HCT116 (cell line): ENCODE measurements at regions not wholly inside any gene's neighbourhood (a gene's known extent, or its start where the extent isn't known, plus 50 kb on each side); places are given as distances from the start of the nearest gene placed in this dataset.

Source experiments
- ATAC-seq: fragments of 200-7000 bp; cut with Tn5 transposase; 2 replicates; pipeline ENCODE4 v1.9.1; 2020; ENCODE audit warnings: mild to moderate bottlenecking, moderate library complexity
- BruUV-seq: library from RNA; stranded (reverse); fragments of 400-500 nt; replicated peaks from 2 replicates; lab custom pipeline; 2021; lab: Mats Ljungman, UMichigan
- CTCF ChIA-PET: fragments of 300-600 bp; sonication (Branson Sonifier 250); formaldehyde crosslinking; loops from one replicate; lab custom pipeline; 2021; ENCODE audit warnings: antibody characterized with exemption; lab: Charles Lee
- POLR2A ChIA-PET: fragments of 300-600, 350-600 bp; sonication (Branson Sonifier 250); formaldehyde crosslinking; loops from one replicate; lab custom pipeline; 2021; ENCODE audit warnings: antibody characterized with exemption; lab: Charles Lee
- RAD21 ChIA-PET, 2 experiments: fragments of 300-600 bp; sonication (Branson Sonifier 250); formaldehyde crosslinking; loops; one replicate each; lab custom pipeline; 2023; ENCODE audit warnings: low total read pairs in 2 of 2; ENCODE audit not compliant: uncharacterized antibody in 2 of 2, unreplicated experiment in 2 of 2, low non-redundant PET in 1 of 2; lab: Charles Lee
- DNase-seq: peaks from one replicate; pipeline ENCODE4 v3.0.0-alpha.2; 2010; ENCODE audit warnings: low read depth, low spot score
- H2AFZ ChIP-seq: fragments of 200-600 bp; shearing (Covaris generic), sonication (generic); 2 replicates; pipeline ENCODE4 v1.6.1; 2017; ENCODE audit warnings: low read depth, mixed run types, mixed read lengths, antibody characterized with exemption, low read length; ENCODE audit not compliant: poor library complexity, severe bottlenecking
- H3K27ac ChIP-seq: 2 replicates; pipeline ENCODE4 v1.5.1; 2012; ENCODE audit warnings: low read depth, low read length
- H3K27me3 ChIP-seq: fragments of 200-600 bp; sonication (generic); 2 replicates; pipeline ENCODE4 v1.6.1; 2016; ENCODE audit warnings: mixed run types, low read length, mixed read lengths; ENCODE audit not compliant: insufficient read depth
- H3K36me3 ChIP-seq, 2 experiments: fragments of 200-500 bp in 1 of 2; fragments of 200-600 bp in 1 of 2; sonication (Bioruptor generic) in 1 of 2; sonication (generic) in 1 of 2; 2 replicates each; pipeline versions ENCODE4 v1.5.1 to v1.6.1; 2014 to 2016; ENCODE audit warnings: low read length in 2 of 2, inconsistent platforms in 1 of 2, mixed read lengths in 1 of 2, mixed run types in 1 of 2; ENCODE audit not compliant: insufficient read depth in 2 of 2, control insufficient read depth in 1 of 2
- H3K4me1 ChIP-seq, 2 experiments: fragments of 200-600 bp in 1 of 2; sonication (generic) in 1 of 2; 2 replicates each; pipeline versions ENCODE4 v1.5.1 to v1.6.1; 2012 to 2017; ENCODE audit warnings: low read length in 2 of 2, inconsistent platforms in 1 of 2, mild to moderate bottlenecking in 1 of 2, mixed read lengths in 1 of 2, mixed run types in 1 of 2, moderate library complexity in 1 of 2; ENCODE audit not compliant: insufficient read depth in 2 of 2, control insufficient read depth in 1 of 2
- H3K4me2 ChIP-seq: fragments of 200-600 bp; sonication (generic); 2 replicates; pipeline ENCODE4 v1.6.1; 2017; ENCODE audit warnings: mixed run types, low read length, mixed read lengths
- H3K4me3 ChIP-seq, 2 experiments: fragments of 200-600 bp in 1 of 2; sonication (generic) in 1 of 2; replicated peaks in 1 of 2; 2 replicates each; pipeline ENCODE4 v1.5.1; 2011 to 2016; ENCODE audit warnings: low read length in 2 of 2, control low read depth in 1 of 2, low read depth in 1 of 2, mild to moderate bottlenecking in 1 of 2, mixed read lengths in 1 of 2, mixed run types in 1 of 2
- H3K79me2 ChIP-seq: fragments of 200-600 bp; sonication (generic); 2 replicates; pipeline ENCODE4 v1.6.1; 2017; ENCODE audit warnings: mild to moderate bottlenecking, mixed run types, low read length, moderate library complexity, mixed read lengths; ENCODE audit not compliant: insufficient read depth
- H3K9ac ChIP-seq: fragments of 200-600 bp; sonication (generic); 2 replicates; pipeline ENCODE4 v1.6.1; 2016; ENCODE audit warnings: low read length, mixed read lengths
- H3K9me2 ChIP-seq: fragments of 200-600 bp; sonication (generic), shearing (Covaris generic); 2 replicates; pipeline ENCODE4 v1.6.1; 2017; ENCODE audit warnings: mixed run types, mild to moderate bottlenecking, moderate library complexity; ENCODE audit not compliant: insufficient read depth
- H3K9me3 ChIP-seq, 2 experiments: fragments of 200-500 bp in 1 of 2; fragments of 200-600 bp in 1 of 2; sonication (Bioruptor generic) in 1 of 2; sonication (generic) in 1 of 2; 2 replicates each; pipeline ENCODE4 v1.6.1; 2014 to 2017; ENCODE audit warnings: low read length in 2 of 2, mixed read lengths in 2 of 2, inconsistent platforms in 1 of 2, low read depth in 1 of 2, mild to moderate bottlenecking in 1 of 2, mixed run types in 1 of 2, moderate library complexity in 1 of 2; ENCODE audit not compliant: control insufficient read depth in 1 of 2, insufficient read depth in 1 of 2
- H4K20me1 ChIP-seq: fragments of 200-600 bp; sonication (generic), shearing (Covaris generic); 2 replicates; pipeline ENCODE4 v1.6.1; 2017; ENCODE audit warnings: mixed run types, mild to moderate bottlenecking, moderate library complexity; ENCODE audit not compliant: insufficient read depth
- CBX3 ChIP-seq: IDR thresholded peaks from 2 replicates; pipeline ENCODE4 v1.6.1; 2012; ENCODE audit warnings: low read depth
- CEBPB ChIP-seq: IDR thresholded peaks from 2 replicates; pipeline ENCODE4 v1.6.1; 2012; ENCODE audit warnings: low read depth
- EGR1 ChIP-seq: IDR thresholded peaks from 2 replicates; pipeline ENCODE4 v1.6.1; 2012; ENCODE audit warnings: low read depth
- ELF1 ChIP-seq: IDR thresholded peaks from 2 replicates; pipeline ENCODE4 v1.6.1; 2012; ENCODE audit warnings: low read depth, borderline replicate concordance
- EZH2phosphoT487 ChIP-seq: fragments of 200-600 bp; IDR thresholded peaks from 2 replicates; pipeline ENCODE4 v1.6.1; 2018; ENCODE audit warnings: antibody characterized with exemption, borderline replicate concordance
- MAX ChIP-seq: IDR thresholded peaks from 2 replicates; pipeline ENCODE4 v1.6.1; 2012
- POLR2A ChIP-seq: IDR thresholded peaks from 2 replicates; pipeline ENCODE4 v1.7.0; 2011; ENCODE audit warnings: borderline replicate concordance; ENCODE audit not compliant: insufficient read depth, insufficient read length; ENCODE audit errors: extremely low read depth
- RAD21 ChIP-seq: IDR thresholded peaks from 2 replicates; pipeline ENCODE4 v1.6.1; 2012; ENCODE audit warnings: low read depth, mild to moderate bottlenecking
- REST ChIP-seq: IDR thresholded peaks from 2 replicates; pipeline ENCODE4 v1.6.1; 2012; ENCODE audit warnings: low read depth
- SIN3A ChIP-seq: IDR thresholded peaks from 2 replicates; pipeline ENCODE4 v1.6.1; 2012; ENCODE audit warnings: low read depth
- SP1 ChIP-seq: IDR thresholded peaks from 2 replicates; pipeline ENCODE4 v1.6.1; 2012; ENCODE audit warnings: low read depth
- SRF ChIP-seq: IDR thresholded peaks from 2 replicates; pipeline ENCODE4 v1.6.1; 2012; ENCODE audit warnings: low read depth
- TCF7L2 ChIP-seq: IDR thresholded peaks from 2 replicates; pipeline ENCODE4 v1.7.0; 2011; ENCODE audit warnings: borderline replicate concordance, inconsistent platforms; ENCODE audit not compliant: insufficient read depth, insufficient read length; ENCODE audit errors: extremely low read depth
- YY1 ChIP-seq: IDR thresholded peaks from 2 replicates; pipeline ENCODE4 v1.6.1; 2011; ENCODE audit warnings: low read length, low read depth, moderate library complexity, mild to moderate bottlenecking; ENCODE audit not compliant: insufficient replicate concordance; ENCODE audit errors: extremely low read depth
- ZBTB33 ChIP-seq: IDR thresholded peaks from 2 replicates; pipeline ENCODE4 v1.6.1; 2011; ENCODE audit warnings: mild to moderate bottlenecking, low read length, moderate library complexity; ENCODE audit not compliant: insufficient replicate concordance; ENCODE audit errors: extremely low read depth
- ZFX ChIP-seq: fragments of 450-650 bp; IDR thresholded peaks from 2 replicates; pipeline ENCODE4 v1.6.1; 2017
- ZNF274 ChIP-seq: fragments of 200-500 bp; sonication (Bioruptor generic); IDR thresholded peaks from 2 replicates; pipeline ENCODE4 v1.6.1; 2014; ENCODE audit warnings: mild to moderate bottlenecking, low read depth, low read length, inconsistent platforms
- intact Hi-C: fragments of 100-400 bp; cut with micrococcal nuclease; formaldehyde crosslinking; loops from 2 replicates; pipeline ENCODE4 v1.10.0; 2022

- no peak for TF ChIP-seq REST
- no peak for TF ChIP-seq EGR1
- no peak for TF ChIP-seq ELF1
- no peak for TF ChIP-seq CEBPB
- no peak for TF ChIP-seq SRF
These were observed 271.8 kb downstream of the SUCLG1 start (continued) for GRCh38 chr2:84187258-84187657.

- Histone ChIP-seq H3K9ac (no peak overlapping the region), H3K4me1 (no peaks in the 10 kb centered on the region), H2AFZ (no peak overlapping the region), H3K36me3 (no peaks in the 10 kb centered on the region), H3K9me3 (no peaks in the 10 kb centered on the region), H3K9me2 (no peaks in the 10 kb centered on the region), H3K27ac (no peak overlapping the region), H3K27me3 (no peaks in the 10 kb centered on the region), H3K4me2 (no peak overlapping the region), H3K79me2 (no peaks in the 10 kb centered on the region), H4K20me1 (no peaks in the 10 kb centered on the region), H3K4me3 (no peak overlapping the region)
- ChIA-PET RAD21 (no interaction called here), CTCF (no interaction called here), POLR2A (no interaction called here)
- no TSS peak for BruUV-seq
- no peak for DNase-seq
- intact Hi-C loops: no loop called here
- ATAC-seq: no peak
- TF ChIP-seq ZBTB33 (no peak), TCF7L2 (no peak), YY1 (no peak), RAD21 (no peak), SIN3A (no peak), CEBPB (no peak), ZFX (no peak), EGR1 (no peak), CBX3 (no peak), ZNF274 (no peak), REST (no peak), POLR2A (no peak), SP1 (no peak), SRF (no peak), EZH2phosphoT487 (no peak), MAX (no peak)
These were observed 277.2 kb downstream of the SUCLG1 start for GRCh38 chr2:84181927-84182326.
